ENCODE measurements at regions not wholly inside any gene's neighbourhood (a gene's known extent, or its start where the extent isn't known, plus 50 kb on each side); places are given as distances from the start of the nearest gene placed in this dataset.
"Not testable (repeated sequence)": the region's sequence is repeated elsewhere in the genome, so short reads cannot be mapped to it uniquely, and the experiment has no call there.

DNA sequence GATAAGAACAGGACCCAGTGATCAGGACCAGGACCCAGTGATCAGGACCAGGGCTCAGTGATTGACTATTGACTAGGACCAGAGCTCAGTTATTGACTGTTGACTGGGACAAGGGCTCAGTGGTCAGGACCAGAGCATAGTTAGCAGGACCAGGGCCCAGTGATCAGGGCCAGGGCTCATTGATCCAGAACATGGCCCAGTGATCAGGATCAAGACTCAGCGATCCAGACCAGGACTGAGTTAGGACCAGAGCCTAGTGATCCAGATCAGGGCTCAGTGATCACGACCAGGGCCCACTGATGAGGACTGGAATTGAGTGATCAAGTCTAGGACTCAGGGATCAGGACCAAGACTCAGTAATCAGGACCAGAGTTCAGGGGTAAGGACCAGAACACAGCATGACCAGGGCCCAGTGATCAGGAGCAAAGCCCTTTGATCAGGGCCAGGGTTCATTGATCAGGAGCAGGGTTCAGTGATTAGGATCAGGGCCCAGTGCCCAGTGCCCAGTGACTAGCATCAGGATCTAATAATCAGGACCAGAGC lies 176.0 kb downstream of the TMEM121 start:
- H2AFZ ChIP-seq (ENCODE audit: low read depth, low read length) = no peak overlapping the region
- no peaks in the 10 kb centered on the region for H3K36me3 ChIP-seq (ENCODE audit: insufficient read depth, low read length)
- no peak overlapping the region for H3K4me3 ChIP-seq (ENCODE audit: low read length)
- H3K27me3 ChIP-seq (ENCODE audit: insufficient read depth, low read length) = no peaks in the 10 kb centered on the region
- H3K9me3 ChIP-seq (ENCODE audit: low read length) = no peaks in the 10 kb centered on the region
- no peaks in the 10 kb centered on the region for H3K4me1 ChIP-seq (ENCODE audit: insufficient read depth, low read length)

DNA sequence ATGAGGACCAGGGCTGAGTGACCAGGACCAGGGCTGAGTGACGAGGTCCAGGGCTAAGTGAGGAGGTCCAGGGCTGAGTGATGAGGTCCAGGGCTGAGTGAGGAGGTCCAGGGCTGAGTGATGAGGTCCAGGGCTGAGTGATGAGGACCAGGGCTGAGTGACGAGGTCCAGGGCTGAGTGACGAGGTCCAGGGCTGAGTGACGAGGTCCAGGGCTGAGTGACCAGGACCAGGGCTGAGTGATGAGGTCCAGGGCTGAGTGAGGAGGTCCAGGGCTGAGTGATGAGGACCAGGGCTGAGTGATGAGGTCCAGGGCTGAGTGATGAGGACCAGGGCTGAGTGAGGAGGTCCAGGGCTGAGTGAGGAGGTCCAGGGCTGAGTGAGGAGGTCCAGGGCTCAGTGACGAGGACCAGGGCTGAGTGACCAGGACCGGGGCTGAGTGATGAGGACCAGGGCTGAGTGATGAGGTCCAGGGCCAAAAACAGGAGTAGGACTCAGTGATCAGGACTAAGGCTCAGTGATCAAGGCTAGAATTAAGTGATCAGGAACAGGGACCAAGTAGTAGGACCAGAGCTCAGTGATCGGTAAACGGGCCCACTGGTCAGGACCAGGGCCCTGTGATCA lies 176.8 kb downstream of the TMEM121 start:
- H3K4me3 ChIP-seq (ENCODE audit: low read length) = not testable (repeated sequence)

DNA sequence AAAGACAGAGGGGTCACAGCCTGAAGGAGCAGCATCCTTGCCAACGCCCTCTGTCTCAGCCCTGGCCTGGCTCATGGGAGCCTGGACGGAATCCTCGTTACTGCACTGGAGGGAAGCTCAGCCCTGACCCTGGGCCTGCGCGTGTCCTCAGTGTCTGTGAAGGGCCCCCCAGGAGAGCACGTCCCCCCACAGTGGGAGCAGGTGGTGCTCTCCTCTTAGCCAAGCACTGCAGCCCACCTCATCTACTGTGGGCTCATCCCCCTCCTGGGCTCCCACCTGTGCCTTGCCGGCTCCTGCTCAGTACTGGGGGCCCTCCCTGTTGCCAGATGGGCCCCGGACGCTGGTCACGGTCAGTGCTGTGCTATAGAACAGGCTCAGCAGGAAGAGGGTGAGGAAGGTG lies 177.7 kb downstream of the TMEM121 start:
- not testable (repeated sequence) for H2AFZ ChIP-seq (ENCODE audit: low read depth, low read length); H3K9me3 ChIP-seq (ENCODE audit: low read length); H3K4me1 ChIP-seq (ENCODE audit: insufficient read depth, low read length); H3K4me3 ChIP-seq (ENCODE audit: low read length); H3K27me3 ChIP-seq (ENCODE audit: insufficient read depth, low read length); H3K36me3 ChIP-seq (ENCODE audit: insufficient read depth, low read length)

More for the DNA sequence above, 176.8 kb downstream of the TMEM121 start:
- not testable (repeated sequence) for H3K27me3 ChIP-seq (ENCODE audit: insufficient read depth, low read length); H3K9me3 ChIP-seq (ENCODE audit: low read length); H3K36me3 ChIP-seq (ENCODE audit: insufficient read depth, low read length); H2AFZ ChIP-seq (ENCODE audit: low read depth, low read length); H3K4me1 ChIP-seq (ENCODE audit: insufficient read depth, low read length)

DNA sequence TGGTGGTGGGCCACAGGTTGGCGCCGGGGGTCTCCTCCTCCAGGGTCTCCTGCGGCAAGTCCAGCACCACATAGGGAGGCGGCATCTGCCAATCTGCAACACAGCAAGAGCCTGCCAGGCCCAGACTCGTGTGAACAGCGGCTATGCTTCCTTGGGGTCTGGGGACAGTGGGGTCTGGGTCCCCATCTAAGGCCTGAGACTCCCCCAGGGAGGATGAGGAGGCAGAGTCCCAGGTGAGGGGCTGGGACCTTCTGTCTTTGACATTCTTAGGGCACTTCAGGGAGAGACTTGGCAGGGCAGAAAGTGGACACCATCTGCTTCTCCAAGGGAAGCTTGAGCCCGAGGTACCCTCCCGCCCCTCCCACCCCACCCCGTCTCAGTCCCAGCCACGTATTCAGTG lies 178.1 kb downstream of the TMEM121 start:
- H3K4me1 ChIP-seq (ENCODE audit: insufficient read depth, low read length); H3K4me3 ChIP-seq (ENCODE audit: low read length); H3K36me3 ChIP-seq (ENCODE audit: insufficient read depth, low read length); H3K27me3 ChIP-seq (ENCODE audit: insufficient read depth, low read length); H2AFZ ChIP-seq (ENCODE audit: low read depth, low read length); H3K9me3 ChIP-seq (ENCODE audit: low read length): not testable (repeated sequence)

DNA sequence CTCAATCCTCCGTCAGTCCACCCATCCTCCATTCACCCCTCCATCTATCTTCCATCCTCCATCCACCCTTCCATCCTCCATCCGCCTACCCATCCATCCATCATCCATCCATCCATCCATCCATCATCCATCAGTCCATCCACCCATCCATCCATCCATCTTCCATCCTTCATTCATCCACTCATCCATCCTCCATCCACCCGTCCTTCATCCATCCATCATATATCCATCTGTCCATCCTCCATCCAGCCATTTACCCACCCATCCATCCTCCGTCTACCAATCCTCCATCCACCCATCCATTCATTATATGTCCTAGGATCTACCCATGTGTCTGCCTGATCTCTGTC lies 179.1 kb downstream of the TMEM121 start:
- H3K4me1 ChIP-seq (ENCODE audit: insufficient read depth, low read length); H3K27me3 ChIP-seq (ENCODE audit: insufficient read depth, low read length); H2AFZ ChIP-seq (ENCODE audit: low read depth, low read length); H3K4me3 ChIP-seq (ENCODE audit: low read length); H3K9me3 ChIP-seq (ENCODE audit: low read length); H3K36me3 ChIP-seq (ENCODE audit: insufficient read depth, low read length): not testable (repeated sequence)

DNA sequence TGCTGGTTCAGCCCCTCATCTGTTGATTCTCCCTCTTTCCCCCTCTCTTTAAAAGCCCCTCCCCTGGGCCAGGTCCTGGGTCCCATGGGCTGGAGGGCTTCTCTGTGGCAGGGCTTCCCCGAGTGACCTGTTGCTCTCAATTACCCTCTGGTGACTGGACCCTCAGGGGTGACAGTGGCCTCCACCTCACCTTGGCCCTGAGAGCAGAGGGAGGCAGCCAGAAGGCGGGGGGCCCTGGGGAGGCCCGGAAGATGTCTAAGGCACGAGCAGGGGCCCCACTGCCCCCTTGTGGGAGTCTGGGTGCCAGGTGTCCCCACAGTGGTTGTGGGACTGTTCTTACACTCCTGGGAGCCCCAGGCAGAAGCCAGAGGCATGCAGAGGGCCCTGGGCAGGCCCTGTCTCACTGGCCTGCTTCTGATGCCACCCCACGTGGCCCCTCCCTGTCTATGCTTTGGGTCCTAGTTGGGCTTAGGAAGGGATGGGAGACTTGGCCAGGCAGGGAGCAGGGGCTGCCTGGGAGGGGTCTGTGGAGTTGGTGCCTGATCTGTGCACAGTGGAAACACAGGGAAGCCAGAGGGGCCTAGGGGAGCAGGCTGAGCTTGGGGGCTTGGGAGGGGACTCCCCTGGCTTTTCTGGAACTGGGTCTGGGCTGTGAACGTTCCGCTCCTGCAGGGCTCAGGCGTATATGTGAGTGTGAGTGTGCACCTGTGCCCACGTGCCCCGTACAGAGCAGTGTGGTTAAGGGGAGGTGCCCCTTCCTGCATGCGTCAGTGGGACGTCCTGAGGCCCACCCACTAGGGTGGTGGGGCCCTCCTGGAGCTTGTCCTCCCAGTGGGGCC lies 179.7 kb downstream of the TMEM121 start:
- H3K9me3 ChIP-seq (ENCODE audit: low read length); H3K4me3 ChIP-seq (ENCODE audit: low read length); H3K27me3 ChIP-seq (ENCODE audit: insufficient read depth, low read length); H2AFZ ChIP-seq (ENCODE audit: low read depth, low read length); H3K4me1 ChIP-seq (ENCODE audit: insufficient read depth, low read length); H3K36me3 ChIP-seq (ENCODE audit: insufficient read depth, low read length): not testable (repeated sequence)

DNA sequence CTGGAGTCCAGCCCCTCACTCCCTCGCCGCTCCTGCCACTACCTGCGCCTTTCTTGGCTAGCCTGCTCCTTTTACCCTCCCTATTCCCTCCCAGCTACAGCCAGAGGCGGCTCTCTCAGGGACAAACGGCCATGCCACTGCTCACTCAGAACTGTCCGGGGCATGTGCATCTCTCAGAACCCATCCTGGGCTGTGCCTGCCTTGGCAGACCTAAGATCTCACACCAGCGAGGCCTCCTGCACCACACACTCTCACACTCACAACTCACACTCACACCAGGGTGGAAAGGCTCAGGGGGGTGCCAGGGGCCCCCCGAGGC lies 180.3 kb downstream of the TMEM121 start:
- H2AFZ ChIP-seq (ENCODE audit: low read depth, low read length); H3K36me3 ChIP-seq (ENCODE audit: insufficient read depth, low read length); H3K4me1 ChIP-seq (ENCODE audit: insufficient read depth, low read length); H3K4me3 ChIP-seq (ENCODE audit: low read length); H3K27me3 ChIP-seq (ENCODE audit: insufficient read depth, low read length); H3K9me3 ChIP-seq (ENCODE audit: low read length): not testable (repeated sequence)

DNA sequence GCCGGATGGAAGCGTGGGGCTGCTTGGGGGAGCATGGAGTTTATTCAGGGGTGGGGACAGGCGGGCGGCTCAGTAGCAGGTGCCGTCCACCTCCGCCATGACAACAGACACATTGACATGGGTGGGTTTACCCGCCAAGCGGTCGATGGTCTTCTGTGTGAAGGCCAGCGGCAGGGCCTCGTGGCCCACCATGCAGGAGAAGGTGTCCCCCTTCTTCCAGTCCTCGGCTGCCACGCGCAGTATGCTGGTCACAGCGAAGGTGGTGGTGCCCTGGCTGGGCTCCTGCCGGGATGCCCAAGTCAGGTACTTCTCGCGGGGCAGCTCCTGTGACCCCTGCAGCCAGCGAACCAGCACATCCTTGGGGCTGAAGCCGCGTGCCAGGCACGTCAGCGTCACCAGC lies 180.7 kb downstream of the TMEM121 start:
- not testable (repeated sequence) for H3K4me1 ChIP-seq (ENCODE audit: insufficient read depth, low read length); H3K4me3 ChIP-seq (ENCODE audit: low read length); H3K36me3 ChIP-seq (ENCODE audit: insufficient read depth, low read length); H3K27me3 ChIP-seq (ENCODE audit: insufficient read depth, low read length); H3K9me3 ChIP-seq (ENCODE audit: low read length); H2AFZ ChIP-seq (ENCODE audit: low read depth, low read length)

DNA sequence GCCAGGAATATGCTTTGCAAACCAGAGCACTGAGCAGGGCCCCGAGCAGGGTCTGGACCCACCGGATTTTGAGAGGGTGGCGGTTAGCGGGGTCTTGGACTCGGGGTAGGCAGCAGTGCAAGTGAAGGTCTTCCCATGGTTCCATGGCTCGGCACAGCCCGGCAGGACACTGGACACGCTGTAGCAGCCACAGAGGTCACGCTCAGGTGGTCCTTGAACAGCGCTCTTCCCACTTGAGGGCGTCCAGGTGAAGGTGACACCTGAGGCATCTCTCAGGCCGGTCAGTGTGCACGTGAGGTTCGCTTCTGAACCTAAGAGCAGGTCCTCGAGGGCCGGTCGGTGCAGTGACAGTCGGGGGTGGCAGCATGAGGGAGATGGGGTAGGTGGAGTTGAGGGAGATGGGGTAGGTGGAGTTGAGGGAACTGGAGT lies 181.4 kb downstream of the TMEM121 start:
- not testable (repeated sequence) for H3K9me3 ChIP-seq (ENCODE audit: low read length); H3K27me3 ChIP-seq (ENCODE audit: insufficient read depth, low read length); H2AFZ ChIP-seq (ENCODE audit: low read depth, low read length); H3K4me3 ChIP-seq (ENCODE audit: low read length); H3K4me1 ChIP-seq (ENCODE audit: insufficient read depth, low read length); H3K36me3 ChIP-seq (ENCODE audit: insufficient read depth, low read length)

DNA sequence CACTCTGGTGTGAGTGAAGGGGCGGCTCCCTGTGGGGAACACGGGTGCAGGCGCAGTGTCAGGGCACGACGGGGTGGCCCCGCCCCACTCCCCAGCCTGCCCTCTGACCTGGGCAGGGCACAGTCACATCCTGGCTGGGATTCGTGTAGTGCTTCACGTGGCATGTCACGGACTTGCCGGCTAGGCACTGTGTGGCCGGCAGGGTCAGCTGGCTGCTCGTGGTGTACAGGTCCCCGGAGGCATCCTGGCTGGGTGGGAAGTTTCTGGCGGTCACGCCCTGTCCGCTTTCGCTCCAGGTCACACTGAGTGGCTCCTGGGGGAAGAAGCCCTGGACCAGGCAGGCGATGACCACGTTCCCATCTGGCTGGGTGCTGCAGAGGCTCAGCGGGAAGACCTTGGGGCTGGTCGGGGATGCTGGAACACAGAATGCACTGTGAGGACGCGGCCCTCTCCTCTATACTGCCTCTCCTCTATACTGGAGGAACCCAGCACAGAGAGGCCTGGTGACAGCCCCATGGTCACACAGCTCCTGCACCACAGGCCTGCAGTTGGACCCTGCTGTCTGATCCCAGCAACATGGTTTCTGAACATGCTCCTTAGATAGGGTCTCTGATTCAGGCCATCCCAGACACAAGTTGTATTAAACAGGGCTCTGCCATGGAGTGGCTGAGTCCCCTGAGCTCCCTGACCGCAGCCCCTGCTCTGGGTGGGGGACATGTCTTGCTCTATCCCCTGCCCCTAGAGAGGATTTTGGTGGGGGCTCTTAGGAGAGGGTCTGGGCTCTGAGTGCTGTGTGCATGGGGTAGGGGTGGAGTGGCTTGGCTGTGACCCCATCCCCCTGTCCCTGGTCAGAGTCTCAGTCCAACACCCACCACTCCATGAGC lies 182.1 kb downstream of the TMEM121 start:
- H3K27me3 ChIP-seq (ENCODE audit: insufficient read depth, low read length); H3K36me3 ChIP-seq (ENCODE audit: insufficient read depth, low read length); H2AFZ ChIP-seq (ENCODE audit: low read depth, low read length); H3K4me3 ChIP-seq (ENCODE audit: low read length); H3K4me1 ChIP-seq (ENCODE audit: insufficient read depth, low read length); H3K9me3 ChIP-seq (ENCODE audit: low read length): not testable (repeated sequence)

DNA sequence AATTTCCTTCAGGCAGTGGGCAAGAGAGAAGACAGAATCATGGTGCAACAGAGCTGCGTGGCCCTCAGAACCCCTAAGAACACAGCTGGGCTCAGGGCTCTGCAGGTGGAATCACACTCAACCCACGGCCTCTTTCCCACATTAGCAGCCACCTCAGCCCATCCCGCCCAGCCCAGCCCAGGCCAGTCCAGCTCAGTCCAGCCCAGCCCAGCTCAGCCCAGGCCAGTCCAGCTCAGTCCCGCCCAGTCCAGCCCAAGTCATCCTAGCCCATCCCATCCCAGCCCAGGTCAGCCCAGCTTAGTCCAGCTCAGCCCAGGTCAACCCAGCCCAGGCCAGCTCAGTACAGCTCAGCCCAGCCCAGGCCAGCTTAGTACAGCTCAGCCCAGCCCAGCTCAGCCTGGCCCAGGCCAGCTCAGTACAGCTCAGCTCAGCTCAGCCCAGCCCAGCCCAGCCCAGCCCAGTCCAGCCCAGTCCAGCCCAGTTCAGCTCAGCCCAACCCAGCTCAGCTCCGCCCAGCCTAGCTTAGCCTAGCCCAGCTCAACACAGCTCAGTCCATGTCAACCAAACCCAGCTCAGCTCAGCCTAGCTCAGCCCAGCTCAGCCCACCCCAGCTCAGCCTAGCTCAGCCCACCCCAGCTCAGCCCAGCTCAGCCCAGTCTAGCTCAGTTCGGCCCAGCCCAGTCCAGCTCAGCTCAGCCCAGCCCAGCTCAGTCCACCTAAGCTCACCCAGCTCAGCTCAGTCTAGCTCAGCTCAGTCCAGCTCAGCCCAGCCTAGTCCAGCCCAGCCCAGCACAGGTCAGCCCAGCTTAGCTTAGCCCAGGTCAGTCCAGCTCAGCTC lies 183.1 kb downstream of the TMEM121 start:
- Histone ChIP-seq H3K27me3 (ENCODE audit: insufficient read depth, low read length) (no peaks in the 10 kb centered on the region), H3K4me3 (ENCODE audit: low read length) (no peak overlapping the region), H3K9me3 (ENCODE audit: low read length) (peaks cover 4% of the 10 kb centered on the region), H3K4me1 (ENCODE audit: insufficient read depth, low read length) (no peaks in the 10 kb centered on the region), H3K36me3 (ENCODE audit: insufficient read depth, low read length) (no peaks in the 10 kb centered on the region), H2AFZ (ENCODE audit: low read depth, low read length) (no peak overlapping the region)

DNA sequence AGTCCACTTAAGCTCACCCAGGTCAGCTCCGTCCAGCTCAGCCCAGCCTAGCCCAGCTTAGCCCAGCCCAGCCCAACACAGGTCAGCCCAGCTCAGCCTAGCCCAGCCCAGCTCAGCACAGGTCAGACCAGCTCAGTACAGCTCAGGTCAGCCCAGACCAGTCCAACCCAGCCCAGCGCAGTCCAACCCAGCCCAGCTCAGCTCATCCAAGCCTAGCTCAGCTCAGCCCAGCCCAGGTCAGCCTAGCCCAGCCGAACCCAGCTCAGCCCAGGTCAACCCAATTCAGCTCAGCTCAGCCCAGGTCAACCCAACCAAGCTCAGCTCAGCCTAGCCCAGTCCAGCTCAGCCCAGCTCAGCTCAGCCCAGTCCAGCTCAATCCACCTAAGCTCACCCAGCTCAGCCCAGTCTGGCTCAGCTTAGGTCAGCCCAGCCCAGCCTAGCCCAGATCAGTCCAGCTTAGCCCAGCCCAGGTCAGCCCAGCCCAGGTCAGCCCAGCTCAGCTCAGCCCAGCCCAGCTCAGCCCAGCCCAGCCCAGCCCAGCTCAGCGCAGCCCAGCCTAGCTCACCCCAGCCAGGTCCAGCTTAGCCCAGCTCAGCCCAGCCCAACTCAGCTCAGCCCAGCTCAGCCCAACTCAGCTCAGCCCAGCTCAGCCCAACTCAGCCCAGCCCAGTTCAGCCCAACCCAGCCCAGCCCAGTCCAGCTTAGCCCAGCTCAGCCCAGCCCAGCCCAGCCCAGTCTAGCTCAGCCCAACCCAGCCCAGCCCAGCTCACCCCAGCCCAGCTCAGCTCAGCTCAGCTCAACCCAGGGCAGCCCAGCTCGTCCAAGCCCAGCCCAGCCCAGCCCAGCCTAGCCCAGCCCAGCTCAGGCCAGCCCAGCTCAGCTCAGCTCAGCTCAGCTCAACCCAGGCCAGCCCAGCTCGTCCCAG lies 184.0 kb downstream of the TMEM121 start:
- no peaks in the 10 kb centered on the region for H3K4me1 ChIP-seq (ENCODE audit: insufficient read depth, low read length)
- H3K9me3 ChIP-seq (ENCODE audit: low read length) = peaks cover 4% of the 10 kb centered on the region
- H3K36me3 ChIP-seq (ENCODE audit: insufficient read depth, low read length) = no peaks in the 10 kb centered on the region
- no peaks in the 10 kb centered on the region for H3K27me3 ChIP-seq (ENCODE audit: insufficient read depth, low read length)
- no peak overlapping the region for H3K4me3 ChIP-seq (ENCODE audit: low read length)
- H2AFZ ChIP-seq (ENCODE audit: low read depth, low read length) = no peak overlapping the region

Data from neuron (in vitro differentiated cells).